Kidney (tissue), 13 donors: ENCODE measurements at regions not wholly inside any gene's neighbourhood (a gene's known extent, or its start where the extent isn't known, plus 50 kb on each side); places are given as distances from the start of the nearest gene placed in this dataset.

Experiments
- DNase-seq, 5 donors: peaks; one replicate each; pipeline ENCODE4 v3.0.0-alpha.2; 2013 to 2020
- FAIRE-seq: peaks from 2 replicates; lab custom pipeline; 2012; peaks lifted over from hg19 to GRCh38; lab: Jason Lieb, UNC
- H3K27ac ChIP-seq, 2 donors: one replicate each; pipeline ENCODE4 v1.7.0; 2013; ENCODE audit warnings: low read depth in 2 of 2, low read length in 2 of 2, inconsistent platforms in 1 of 2
- H3K27me3 ChIP-seq: one replicate; pipeline ENCODE4 v1.7.1; 2013; ENCODE audit warnings: low read length, inconsistent platforms; ENCODE audit not compliant: control insufficient read depth, insufficient read depth
- H3K36me3 ChIP-seq, 3 donors: one replicate each; pipeline versions ENCODE4 v1.7.0 to v1.7.1; 2013; ENCODE audit warnings: low read length in 3 of 3, control low read depth in 1 of 3, inconsistent platforms in 1 of 3; ENCODE audit not compliant: insufficient read depth in 3 of 3, control insufficient read depth in 2 of 3
- H3K4me1 ChIP-seq, 3 donors: one replicate each; pipeline versions ENCODE4 v1.7.0 to v1.7.1; 2013; ENCODE audit warnings: low read length in 3 of 3, inconsistent platforms in 1 of 3, low read depth in 1 of 3; ENCODE audit not compliant: control insufficient read depth in 2 of 3, insufficient read depth in 2 of 3
- H3K4me3 ChIP-seq, 3 donors: one replicate each; pipeline versions ENCODE4 v1.7.0 to v1.8.1; 2013; ENCODE audit warnings: low read length in 3 of 3, control low read depth in 1 of 3, inconsistent platforms in 1 of 3
- H3K9ac ChIP-seq, 3 donors: one replicate each; pipeline versions ENCODE4 v1.7.0 to v1.7.1; 2013; ENCODE audit warnings: low read length in 3 of 3, control low read depth in 1 of 3, inconsistent platforms in 1 of 3
- H3K9me3 ChIP-seq, 3 donors: one replicate each; pipeline versions ENCODE4 v1.7.0 to v1.7.1; 2013; ENCODE audit warnings: low read length in 3 of 3, control low read depth in 1 of 3, inconsistent platforms in 1 of 3; ENCODE audit not compliant: control insufficient read depth in 2 of 3, insufficient read depth in 1 of 3
- intact Hi-C: fragments of 100-400 bp; cut with DNase I; formaldehyde crosslinking; loops from one replicate; pipeline ENCODE4 v1.11.1; 2022
- TF ChIP-seq, protein P1 (sequence below): IDR thresholded peaks from 3 replicates; pipeline ENCODE4 v1.5.1; 2012; ENCODE audit warnings: mild to moderate bottlenecking, moderate library complexity, borderline replicate concordance; ENCODE audit not compliant: insufficient read depth; ENCODE audit errors: extremely low read depth
- donor health status: control.
- donor health status: control.
- donor health status: control.
- donor health status: control.
- donor health status: control.
- donor health status: DM: yes; HTN: yes; CAD: no.
- donor health status: Normal renal cell carcinoma (clear cell type).

DNA sequence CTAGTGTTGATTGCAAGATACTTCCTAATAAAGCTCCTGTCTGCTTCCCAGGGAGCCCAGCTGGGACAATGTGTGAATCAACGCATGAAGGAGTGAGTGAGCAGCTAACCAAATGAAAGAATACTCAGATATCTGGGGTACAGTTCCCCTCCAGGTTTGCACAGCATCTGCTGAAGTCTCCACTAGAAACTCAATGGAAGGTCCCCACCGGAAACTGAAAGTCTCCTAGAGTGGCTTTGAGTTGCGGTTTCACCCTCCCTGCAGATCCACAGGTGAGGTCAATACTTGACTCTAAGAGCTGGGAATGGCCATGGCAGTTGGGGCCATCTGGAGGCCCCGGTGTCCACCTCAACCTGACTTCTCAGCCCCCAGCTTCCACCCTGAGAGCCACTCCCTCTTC lies 198.2 kb upstream of the MSX2 start:
- Histone ChIP-seq H3K36me3 (no peaks in the 10 kb centered on the region), H3K9me3 (no peaks in the 10 kb centered on the region), H3K9ac (no peak overlapping the region), H3K27ac (no peak overlapping the region), H3K4me1 (no peaks in the 10 kb centered on the region), H3K27me3 (no peaks in the 10 kb centered on the region), H3K4me3 (no peak overlapping the region)
- FAIRE-seq (no peak), DNase-seq (no peak)
- TF ChIP-seq, protein P1, sequence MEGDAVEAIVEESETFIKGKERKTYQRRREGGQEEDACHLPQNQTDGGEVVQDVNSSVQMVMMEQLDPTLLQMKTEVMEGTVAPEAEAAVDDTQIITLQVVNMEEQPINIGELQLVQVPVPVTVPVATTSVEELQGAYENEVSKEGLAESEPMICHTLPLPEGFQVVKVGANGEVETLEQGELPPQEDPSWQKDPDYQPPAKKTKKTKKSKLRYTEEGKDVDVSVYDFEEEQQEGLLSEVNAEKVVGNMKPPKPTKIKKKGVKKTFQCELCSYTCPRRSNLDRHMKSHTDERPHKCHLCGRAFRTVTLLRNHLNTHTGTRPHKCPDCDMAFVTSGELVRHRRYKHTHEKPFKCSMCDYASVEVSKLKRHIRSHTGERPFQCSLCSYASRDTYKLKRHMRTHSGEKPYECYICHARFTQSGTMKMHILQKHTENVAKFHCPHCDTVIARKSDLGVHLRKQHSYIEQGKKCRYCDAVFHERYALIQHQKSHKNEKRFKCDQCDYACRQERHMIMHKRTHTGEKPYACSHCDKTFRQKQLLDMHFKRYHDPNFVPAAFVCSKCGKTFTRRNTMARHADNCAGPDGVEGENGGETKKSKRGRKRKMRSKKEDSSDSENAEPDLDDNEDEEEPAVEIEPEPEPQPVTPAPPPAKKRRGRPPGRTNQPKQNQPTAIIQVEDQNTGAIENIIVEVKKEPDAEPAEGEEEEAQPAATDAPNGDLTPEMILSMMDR: no peak
- intact Hi-C loops: no loop called here

DNA sequence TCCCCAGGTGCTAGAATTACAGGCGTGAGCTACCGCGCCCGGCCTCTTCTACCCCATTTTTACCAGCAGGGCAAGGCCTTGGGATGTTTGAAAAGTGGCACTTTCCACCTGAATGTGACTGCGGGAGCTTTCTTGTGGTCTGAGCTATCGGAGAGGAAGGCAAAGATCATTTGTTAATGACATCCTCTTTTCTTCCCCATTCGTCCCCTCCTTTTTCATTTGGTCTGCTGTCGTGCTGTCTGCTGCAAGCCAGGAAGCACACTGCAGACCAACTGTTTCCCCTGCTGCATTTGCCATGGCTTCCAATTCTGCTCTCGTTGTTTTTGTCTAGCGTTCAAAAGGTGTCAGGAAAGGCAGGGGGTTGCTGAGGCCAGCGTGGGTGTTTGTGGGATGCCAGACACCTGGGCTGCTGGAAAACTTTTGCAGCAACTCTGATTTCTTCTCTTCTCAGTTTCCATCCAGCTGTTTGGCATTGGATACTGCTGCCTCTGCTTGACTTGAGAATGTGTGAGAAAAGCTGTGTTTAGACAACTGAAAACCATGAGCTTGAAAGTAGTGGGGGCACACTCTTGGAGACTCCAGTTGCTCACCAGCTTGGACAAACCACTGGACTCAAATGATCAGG lies 196.4 kb upstream of the MSX2 start:
- TF ChIP-seq, protein P1: no peak
- no peak for FAIRE-seq
- H3K4me1 ChIP-seq: no peaks in the 10 kb centered on the region
- no peaks in the 10 kb centered on the region for H3K27me3 ChIP-seq
- no peaks in the 10 kb centered on the region for H3K36me3 ChIP-seq
- H3K9me3 ChIP-seq: no peaks in the 10 kb centered on the region
- H3K27ac ChIP-seq: no peak overlapping the region
- intact Hi-C loops: no loop called here
- H3K4me3 ChIP-seq: no peak overlapping the region
- peak in 2 of 5 donors; percentile 12 to 34 for DNase-seq
- no peak overlapping the region for H3K9ac ChIP-seq

DNA sequence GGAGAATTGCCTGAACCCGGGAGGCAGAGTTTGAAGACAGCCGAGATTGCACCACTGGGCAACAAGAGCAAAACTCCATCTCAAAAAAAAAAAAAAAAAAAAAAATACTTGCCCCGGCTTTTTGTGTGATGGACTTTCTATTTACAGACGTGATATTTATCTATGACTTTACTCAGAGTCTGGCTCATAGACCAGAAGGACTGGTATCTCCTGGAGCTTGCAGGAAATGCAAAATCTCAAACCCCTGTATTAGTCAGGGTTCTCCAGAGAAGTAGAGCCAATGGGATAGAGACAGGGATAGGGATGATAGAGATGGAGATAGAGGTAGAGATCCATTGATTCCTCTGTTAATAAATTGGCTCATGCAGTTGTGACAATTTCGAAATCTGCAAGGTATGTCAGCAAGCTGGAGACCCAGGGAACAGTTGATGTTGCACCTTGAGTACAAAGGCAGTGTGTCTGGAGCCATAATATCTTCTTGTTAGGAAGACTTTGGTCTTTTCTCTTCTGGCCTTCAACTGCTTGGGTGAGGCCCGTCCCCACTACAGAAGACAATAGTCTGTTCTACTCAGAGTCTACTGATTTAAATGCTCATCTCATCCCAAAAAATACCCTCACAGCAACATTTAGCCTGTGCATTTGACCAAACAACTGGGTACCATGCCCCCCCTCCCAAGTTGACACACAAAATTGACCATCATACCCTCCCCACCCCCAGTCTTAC lies 195.4 kb upstream of the MSX2 start:
- H3K27me3 ChIP-seq: no peaks in the 10 kb centered on the region
- no peaks in the 10 kb centered on the region for H3K9me3 ChIP-seq
- H3K4me3 ChIP-seq: no peak overlapping the region
- TF ChIP-seq, protein P1: no peak
- intact Hi-C loops: no loop called here
- H3K27ac ChIP-seq: no peak overlapping the region
- no peaks in the 10 kb centered on the region for H3K36me3 ChIP-seq
- no peaks in the 10 kb centered on the region for H3K4me1 ChIP-seq
- H3K9ac ChIP-seq: no peak overlapping the region
- no peak for FAIRE-seq
- no peak for DNase-seq
